ENCODE measurements at regions not wholly inside any gene's neighbourhood (a gene's known extent, or its start where the extent isn't known, plus 50 kb on each side); places are given as distances from the start of the nearest gene placed in this dataset.
A peak's percentile ranks its signal among the peaks of the same experiment; 100 is the strongest.

GRCh38 chr4:100806988-100807387 is 289.2 kb upstream of the EMCN start:
- Histone ChIP-seq H3K4me1 (ENCODE audit: control insufficient read depth in 2 of 2, insufficient read depth in 1 of 2, low read depth in 1 of 2, low read length in 2 of 2) (peaks cover 5 to 7% of the 10 kb centered on the region in 2 donors), H4K91ac (ENCODE audit: low read depth, low read length, poor library complexity) (no peak overlapping the region), H4K8ac (ENCODE audit: low read depth, low read length) (no peak overlapping the region), H3K18ac (ENCODE audit: low read length) (no peak overlapping the region), H3K9me3 (replicated peaks in 1 of 2; ENCODE audit: control insufficient read depth in 2 of 2, insufficient read depth in 1 of 2, low read depth in 1 of 2, low read length in 2 of 2) (peaks cover 0 to 5% of the 10 kb centered on the region in 2 donors), H3K4me2 (ENCODE audit: insufficient read depth, low read length, poor library complexity, severe bottlenecking) (no peak overlapping the region), H2AFZ (ENCODE audit: low read length) (no peak overlapping the region), H3K4ac (ENCODE audit: low read length) (no peak overlapping the region), H3K79me1 (ENCODE audit: low read depth, low read length) (no peaks in the 10 kb centered on the region), H3K27me3 (ENCODE audit: control insufficient read depth in 3 of 3, insufficient read depth in 3 of 3, low read depth in 1 of 3, low read length in 3 of 3) (no peaks in the 10 kb centered on the region), H3K36me3 (replicated peaks in 1 of 2; ENCODE audit: control insufficient read depth in 2 of 2, insufficient read depth in 2 of 2, low read length in 2 of 2) (no peaks in the 10 kb centered on the region), H3K27ac (replicated peaks; ENCODE audit: low read length) (no peak overlapping the region), H3K4me3 (ENCODE audit: low read length in 2 of 2) (no peak overlapping the region), H3K14ac (ENCODE audit: low read length) (no peak overlapping the region), H2BK120ac (ENCODE audit: low read depth, low read length) (no peak overlapping the region), H2BK12ac (ENCODE audit: low read length) (no peak overlapping the region), H2AK5ac (ENCODE audit: low read depth, low read length) (no peak overlapping the region), H2BK5ac (ENCODE audit: low read length) (no peak overlapping the region), H3K23ac (ENCODE audit: low read depth, low read length, poor library complexity) (no peak overlapping the region), H3K9ac (ENCODE audit: low read depth, low read length, poor library complexity) (no peak overlapping the region), H2BK15ac (ENCODE audit: low read length) (no peak overlapping the region)
- no peak for DNase-seq (ENCODE audit: low spot score)

- Histone ChIP-seq H3K18ac (ENCODE audit: low read length) (no peak overlapping the region), H3K4me1 (ENCODE audit: control insufficient read depth in 2 of 2, insufficient read depth in 1 of 2, low read depth in 1 of 2, low read length in 2 of 2) (peaks cover 0 to 2% of the 10 kb centered on the region in 2 donors), H2BK5ac (ENCODE audit: low read length) (no peak overlapping the region), H3K9ac (ENCODE audit: low read depth, low read length, poor library complexity) (no peak overlapping the region), H3K4ac (ENCODE audit: low read length) (no peak overlapping the region), H3K27me3 (ENCODE audit: control insufficient read depth in 3 of 3, insufficient read depth in 3 of 3, low read depth in 1 of 3, low read length in 3 of 3) (no peaks in the 10 kb centered on the region), H3K23ac (ENCODE audit: low read depth, low read length, poor library complexity) (no peak overlapping the region), H3K9me3 (replicated peaks in 1 of 2; ENCODE audit: control insufficient read depth in 2 of 2, insufficient read depth in 1 of 2, low read depth in 1 of 2, low read length in 2 of 2) (peaks cover 0 to 6% of the 10 kb centered on the region in 2 donors), H2BK120ac (ENCODE audit: low read depth, low read length) (no peak overlapping the region), H3K36me3 (replicated peaks in 1 of 2; ENCODE audit: control insufficient read depth in 2 of 2, insufficient read depth in 2 of 2, low read length in 2 of 2) (no peaks in the 10 kb centered on the region), H4K91ac (ENCODE audit: low read depth, low read length, poor library complexity) (no peak overlapping the region), H3K27ac (replicated peaks; ENCODE audit: low read length) (no peak overlapping the region), H4K8ac (ENCODE audit: low read depth, low read length) (no peak overlapping the region), H2AFZ (ENCODE audit: low read length) (no peak overlapping the region), H3K4me2 (ENCODE audit: insufficient read depth, low read length, poor library complexity, severe bottlenecking) (no peak overlapping the region), H2BK15ac (ENCODE audit: low read length) (no peak overlapping the region), H3K4me3 (ENCODE audit: low read length in 2 of 2) (no peak overlapping the region), H2BK12ac (ENCODE audit: low read length) (no peak overlapping the region), H3K79me1 (ENCODE audit: low read depth, low read length) (no peaks in the 10 kb centered on the region), H3K14ac (ENCODE audit: low read length) (no peak overlapping the region), H2AK5ac (ENCODE audit: low read depth, low read length) (no peak overlapping the region)
- no CpG with 5 or more reads among the region's 7 CpGs for WGBS, 2 donors (ENCODE audit: extremely low coverage in 2 of 2, insufficient read length in 2 of 2, insufficient replicate concordance in 1 of 2)
- no peak for DNase-seq (ENCODE audit: low spot score)
These were observed 287.7 kb upstream of the EMCN start for GRCh38 chr4:100805538-100805937.

GRCh38 chr4:100804576-100805360 is 286.9 kb upstream of the EMCN start:
- no peak overlapping the region for H3K23ac ChIP-seq (ENCODE audit: low read depth, low read length, poor library complexity)
- no CpG with 5 or more reads among the region's 6 CpGs for WGBS, 2 donors (ENCODE audit: extremely low coverage in 2 of 2, insufficient read length in 2 of 2, insufficient replicate concordance in 1 of 2)
- no peak overlapping the region for H4K8ac ChIP-seq (ENCODE audit: low read depth, low read length)
- H2AFZ ChIP-seq (ENCODE audit: low read length): no peak overlapping the region
- no peak overlapping the region for H2AK5ac ChIP-seq (ENCODE audit: low read depth, low read length)
- DNase-seq (ENCODE audit: low spot score): no peak
- no peak overlapping the region for H3K4ac ChIP-seq (ENCODE audit: low read length)
- no peak overlapping the region for H3K9ac ChIP-seq (ENCODE audit: low read depth, low read length, poor library complexity)
- no peak overlapping the region for H3K4me3 ChIP-seq (ENCODE audit: low read length in 2 of 2)
- H2BK12ac ChIP-seq (ENCODE audit: low read length): no peak overlapping the region
- peaks cover 0 to 6% of the 10 kb centered on the region in 2 donors for H3K9me3 ChIP-seq (replicated peaks in 1 of 2; ENCODE audit: control insufficient read depth in 2 of 2, insufficient read depth in 1 of 2, low read depth in 1 of 2, low read length in 2 of 2)
- H2BK15ac ChIP-seq (ENCODE audit: low read length): no peak overlapping the region
- no peaks in the 10 kb centered on the region for H3K36me3 ChIP-seq (replicated peaks in 1 of 2; ENCODE audit: control insufficient read depth in 2 of 2, insufficient read depth in 2 of 2, low read length in 2 of 2)
- H3K27me3 ChIP-seq (ENCODE audit: control insufficient read depth in 3 of 3, insufficient read depth in 3 of 3, low read depth in 1 of 3, low read length in 3 of 3): no peaks in the 10 kb centered on the region
- no peaks in the 10 kb centered on the region for H3K79me1 ChIP-seq (ENCODE audit: low read depth, low read length)
- H3K18ac ChIP-seq (ENCODE audit: low read length): no peak overlapping the region
- no peak overlapping the region for H2BK5ac ChIP-seq (ENCODE audit: low read length)
- no peak overlapping the region for H2BK120ac ChIP-seq (ENCODE audit: low read depth, low read length)
- H3K14ac ChIP-seq (ENCODE audit: low read length): no peak overlapping the region
- peaks cover 0 to 2% of the 10 kb centered on the region in 2 donors for H3K4me1 ChIP-seq (ENCODE audit: control insufficient read depth in 2 of 2, insufficient read depth in 1 of 2, low read depth in 1 of 2, low read length in 2 of 2)
- no peak overlapping the region for H4K91ac ChIP-seq (ENCODE audit: low read depth, low read length, poor library complexity)
- peak overlapping the region; percentile 12 for H3K27ac ChIP-seq (replicated peaks; ENCODE audit: low read length)
- H3K4me2 ChIP-seq (ENCODE audit: insufficient read depth, low read length, poor library complexity, severe bottlenecking): no peak overlapping the region

- H3K23ac ChIP-seq (ENCODE audit: low read depth, low read length, poor library complexity): no peak overlapping the region
- no peak overlapping the region for H4K91ac ChIP-seq (ENCODE audit: low read depth, low read length, poor library complexity)
- no peak overlapping the region for H3K4me2 ChIP-seq (ENCODE audit: insufficient read depth, low read length, poor library complexity, severe bottlenecking)
- no peak overlapping the region for H2AFZ ChIP-seq (ENCODE audit: low read length)
- H3K79me1 ChIP-seq (ENCODE audit: low read depth, low read length): no peaks in the 10 kb centered on the region
- H3K14ac ChIP-seq (ENCODE audit: low read length): no peak overlapping the region
- H3K27ac ChIP-seq (replicated peaks; ENCODE audit: low read length): no peak overlapping the region
- WGBS, 2 donors (ENCODE audit: extremely low coverage in 2 of 2, insufficient read length in 2 of 2, insufficient replicate concordance in 1 of 2): no CpG with 5 or more reads among the region's 2 CpGs
- H3K9me3 ChIP-seq (replicated peaks in 1 of 2; ENCODE audit: control insufficient read depth in 2 of 2, insufficient read depth in 1 of 2, low read depth in 1 of 2, low read length in 2 of 2): peaks cover 0 to 6% of the 10 kb centered on the region in 2 donors
- no peak overlapping the region for H3K4ac ChIP-seq (ENCODE audit: low read length)
- H3K9ac ChIP-seq (ENCODE audit: low read depth, low read length, poor library complexity): no peak overlapping the region
- H3K18ac ChIP-seq (ENCODE audit: low read length): no peak overlapping the region
- H2BK120ac ChIP-seq (ENCODE audit: low read depth, low read length): no peak overlapping the region
- H2AK5ac ChIP-seq (ENCODE audit: low read depth, low read length): no peak overlapping the region
- no peak overlapping the region for H3K4me3 ChIP-seq (ENCODE audit: low read length in 2 of 2)
- H3K4me1 ChIP-seq (ENCODE audit: control insufficient read depth in 2 of 2, insufficient read depth in 1 of 2, low read depth in 1 of 2, low read length in 2 of 2): peaks cover 0 to 2% of the 10 kb centered on the region in 2 donors
- H3K36me3 ChIP-seq (replicated peaks in 1 of 2; ENCODE audit: control insufficient read depth in 2 of 2, insufficient read depth in 2 of 2, low read length in 2 of 2): no peaks in the 10 kb centered on the region
- H2BK15ac ChIP-seq (ENCODE audit: low read length): no peak overlapping the region
- H3K27me3 ChIP-seq (ENCODE audit: control insufficient read depth in 3 of 3, insufficient read depth in 3 of 3, low read depth in 1 of 3, low read length in 3 of 3): no peaks in the 10 kb centered on the region
- H4K8ac ChIP-seq (ENCODE audit: low read depth, low read length): no peak overlapping the region
- no peak for DNase-seq (ENCODE audit: low spot score)
- H2BK12ac ChIP-seq (ENCODE audit: low read length): no peak overlapping the region
- no peak overlapping the region for H2BK5ac ChIP-seq (ENCODE audit: low read length)
These were observed 285.9 kb upstream of the EMCN start for GRCh38 chr4:100803751-100804150.
